Lung (tissue), 11 donors: ENCODE measurements at regions not wholly inside any gene's neighbourhood (a gene's known extent, or its start where the extent isn't known, plus 50 kb on each side); places are given as distances from the start of the nearest gene placed in this dataset.
A peak's percentile ranks its signal among the peaks of the same experiment; 100 is the strongest.

Source experiments
- ATAC-seq: fragments of 200-7000 bp; cut with Tn5 transposase; one replicate; pipeline ENCODE4 v1.9.1; 2020; ENCODE audit warnings: moderate number of reproducible peaks; ENCODE audit not compliant: insufficient read depth, low FRiP score
- DNase-seq, 3 donors: peaks; one replicate each; pipeline ENCODE4 v3.0.0-alpha.2; 2013 to 2017
- H3K27ac ChIP-seq, 2 donors: one replicate each; pipeline ENCODE4 v1.5.1; 2013; ENCODE audit warnings: mild to moderate bottlenecking in 2 of 2, moderate library complexity in 2 of 2, control low read depth in 1 of 2, inconsistent platforms in 1 of 2, low read depth in 1 of 2, low read length in 1 of 2
- H3K27me3 ChIP-seq, 3 donors: one replicate each; pipeline ENCODE4 v1.5.1; 2013; ENCODE audit warnings: low read length in 2 of 3; ENCODE audit not compliant: control insufficient read depth in 3 of 3, insufficient read depth in 3 of 3
- H3K36me3 ChIP-seq, 4 donors: one replicate each; pipeline ENCODE4 v1.5.1; 2013; ENCODE audit warnings: low read length in 4 of 4, mild to moderate bottlenecking in 1 of 4, moderate library complexity in 1 of 4; ENCODE audit not compliant: control insufficient read depth in 4 of 4, insufficient read depth in 4 of 4
- H3K4me1 ChIP-seq, 5 donors: one replicate each; pipeline ENCODE4 v1.5.1; 2013; ENCODE audit warnings: low read length in 5 of 5, mild to moderate bottlenecking in 2 of 5, moderate library complexity in 1 of 5; ENCODE audit not compliant: control insufficient read depth in 5 of 5, insufficient read depth in 5 of 5
- H3K4me3 ChIP-seq: one replicate; pipeline ENCODE4 v1.5.1; 2013; ENCODE audit warnings: mild to moderate bottlenecking, control low read depth, moderate library complexity
- H3K9ac ChIP-seq, 2 donors: one replicate each; pipeline ENCODE4 v1.5.1; 2013; ENCODE audit warnings: low read length in 2 of 2, control low read depth in 1 of 2; ENCODE audit not compliant: insufficient read depth in 1 of 2
- H3K9me3 ChIP-seq, 4 donors: one replicate each; pipeline ENCODE4 v1.5.1; 2013; ENCODE audit warnings: low read length in 3 of 4, mild to moderate bottlenecking in 1 of 4, moderate library complexity in 1 of 4; ENCODE audit not compliant: control insufficient read depth in 4 of 4, insufficient read depth in 3 of 4
- CTCF ChIP-seq: IDR thresholded peaks from 2 replicates; pipeline ENCODE4 v1.5.1; 2012; ENCODE audit warnings: mild to moderate bottlenecking; ENCODE audit errors: control extremely low read depth, extremely low read depth
- WGBS, 2 donors: extraction: QIAGEN DNeasy Blood & Tissue Kit; methylation state at CpG; one replicate each; pipeline ENCODE4 v1.1.7; 2013; 5-methylcytosine and 5-hydroxymethylcytosine counted together
- donor health status: control.
- donor health status: control.
- donor health status: Bipolar disorder and iron deficiency.
- donor health status: healthy.
- donor health status: DM: yes; HTN: yes; CAD: no.

- Histone ChIP-seq H3K9ac (no peak overlapping the region), H3K27ac (no peak overlapping the region)
- 61 to 91% methylated on average over 1 of the region's 1 CpG for WGBS, 2 donors
These were observed 206.9 kb downstream of the FAM47B start for GRCh38 chrX:35149517-35149916.

DNA sequence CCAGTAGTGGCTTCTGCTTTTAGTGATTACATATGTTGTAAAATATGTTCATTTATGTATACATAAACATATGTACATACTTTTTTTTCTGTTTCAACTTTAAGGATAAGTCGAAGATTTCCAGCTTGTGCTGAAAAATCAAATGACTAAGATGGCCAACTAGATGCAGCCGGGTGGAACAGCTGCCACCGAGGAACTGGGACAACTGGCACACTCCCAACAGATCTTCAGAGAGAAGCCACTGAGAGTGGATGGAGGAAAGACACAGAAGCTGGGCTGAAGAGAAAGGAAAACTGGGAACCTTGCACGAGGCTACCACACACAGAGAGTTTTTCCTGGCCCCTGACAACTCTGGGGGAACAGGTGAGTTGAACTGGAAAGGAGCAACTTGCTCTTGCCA, 207.5 kb downstream of the FAM47B start:
- WGBS, 2 donors, result 64 to 80% methylated on average over 4 of the region's 4 CpGs
- no peak for ATAC-seq

More at GRCh38 chrX:35149517-35149916, 206.9 kb downstream of the FAM47B start:
- DNase-seq (no peak), ATAC-seq (no peak)
- no peaks in the 10 kb centered on the region for H3K36me3 ChIP-seq
- peaks cover 0 to 3% (median 0%) of the 10 kb centered on the region in 3 donors for H3K27me3 ChIP-seq
- no peak for TF ChIP-seq CTCF
- peaks cover 0 to 10% (median 0%) of the 10 kb centered on the region in 4 donors for H3K9me3 ChIP-seq
- no peaks in the 10 kb centered on the region for H3K4me1 ChIP-seq
- no peak overlapping the region for H3K4me3 ChIP-seq

DNA sequence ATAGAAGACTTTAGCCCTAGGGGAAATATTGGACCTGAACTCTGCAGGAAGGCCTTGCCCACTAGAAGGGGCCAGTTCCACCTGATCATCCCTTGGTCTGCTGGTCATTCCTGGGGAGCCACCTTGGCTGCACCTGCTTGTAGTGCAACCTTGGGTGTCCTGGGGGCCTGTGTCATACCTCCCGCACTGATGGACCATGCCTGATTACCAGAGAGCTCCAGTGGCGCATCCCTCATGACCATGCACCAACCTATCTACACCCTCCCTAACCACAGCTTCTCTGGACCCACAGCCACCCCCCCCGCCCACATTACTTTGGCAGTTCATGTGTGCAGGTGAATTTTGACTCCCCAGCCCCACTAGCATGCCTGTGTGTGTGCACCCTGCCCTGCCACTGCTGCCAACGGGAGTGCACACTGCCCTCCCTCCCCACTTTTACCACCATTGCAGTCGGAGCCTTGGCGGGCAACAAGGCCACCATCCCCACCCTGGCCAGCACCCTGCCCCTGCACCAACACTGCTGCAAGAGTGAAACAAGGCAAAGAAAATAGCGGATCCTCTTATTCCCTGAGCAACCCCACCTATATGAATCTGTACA, 208.1 kb downstream of the FAM47B start:
- peaks cover 0 to 10% (median 0%) of the 10 kb centered on the region in 4 donors for H3K9me3 ChIP-seq
- H3K9ac ChIP-seq, result no peak overlapping the region
- H3K4me3 ChIP-seq, result no peak overlapping the region
- peaks cover 0 to 3% (median 0%) of the 10 kb centered on the region in 3 donors for H3K27me3 ChIP-seq
- ATAC-seq, result peak; percentile 11
- WGBS, 2 donors, result 76 to 91% methylated on average over 7 of the region's 7 CpGs
- no peaks in the 10 kb centered on the region for H3K36me3 ChIP-seq
- H3K4me1 ChIP-seq, result no peaks in the 10 kb centered on the region
- H3K27ac ChIP-seq, result no peak overlapping the region
- DNase-seq, result no peak
- no peak for TF ChIP-seq CTCF

More for the DNA sequence above, 207.5 kb downstream of the FAM47B start:
- no peaks in the 10 kb centered on the region for H3K36me3 ChIP-seq
- peaks cover 0 to 3% (median 0%) of the 10 kb centered on the region in 3 donors for H3K27me3 ChIP-seq
- H3K4me1 ChIP-seq, result no peaks in the 10 kb centered on the region
- no peak overlapping the region for H3K4me3 ChIP-seq
- no peak overlapping the region for H3K9ac ChIP-seq
- H3K9me3 ChIP-seq, result peaks cover 0 to 10% (median 0%) of the 10 kb centered on the region in 4 donors
- DNase-seq, result no peak
- no peak for TF ChIP-seq CTCF
- no peak overlapping the region for H3K27ac ChIP-seq

DNA sequence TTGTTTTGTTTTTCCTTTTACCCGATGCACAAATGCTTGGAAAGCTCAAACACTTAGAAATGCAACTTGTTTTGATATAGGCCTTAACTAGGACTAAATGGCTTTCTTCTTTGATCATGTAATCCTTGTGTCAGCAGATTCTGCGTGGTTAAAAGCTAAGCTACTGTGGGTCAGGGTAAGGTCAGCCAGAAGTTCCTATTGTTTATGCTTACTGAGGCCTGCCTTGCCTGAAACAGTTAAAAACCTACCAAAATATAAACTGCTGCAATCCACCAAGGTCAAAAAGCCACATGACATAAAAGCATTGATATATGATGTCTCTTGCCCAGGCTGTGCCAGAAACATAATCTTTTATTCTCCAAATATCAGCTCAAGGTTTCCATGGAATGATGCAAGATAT, 223.4 kb downstream of the FAM47B start:
- ATAC-seq (no peak), DNase-seq (peak; percentile 33 to 85 (median 75))
- TF ChIP-seq CTCF, result no peak
- 27 to 41% methylated on average over 2 of the region's 2 CpGs for WGBS, 2 donors
- H3K9ac ChIP-seq, result no peak overlapping the region
- peaks cover 0 to 2% (median 0%) of the 10 kb centered on the region in 5 donors for H3K4me1 ChIP-seq
- H3K27ac ChIP-seq, result no peak overlapping the region
- H3K36me3 ChIP-seq, result no peaks in the 10 kb centered on the region
- no peaks in the 10 kb centered on the region for H3K9me3 ChIP-seq
- no peaks in the 10 kb centered on the region for H3K27me3 ChIP-seq
- H3K4me3 ChIP-seq, result no peak overlapping the region
